ENCODE measurements at regions not wholly inside any gene's neighbourhood (a gene's known extent, or its start where the extent isn't known, plus 50 kb on each side); places are given as distances from the start of the nearest gene placed in this dataset.

- no peak for TF ChIP-seq EZH2phosphoT487 (IDR thresholded peaks at IDR 0.05; ENCODE audit: borderline replicate concordance, low read length)
- TF ChIP-seq CTCF (conservative IDR thresholded peaks at IDR 0.05; ENCODE audit: low read depth, low read length): no peak
- no peak for TF ChIP-seq EZH2 (IDR thresholded peaks at IDR 0.05; ENCODE audit: low read length, unreplicated experiment)
These were observed 150.9 kb downstream of the ACTR3 start for GRCh38 chr2:114040826-114041225.

All from PC-3 (cell line).